Caco-2 (cell line): ENCODE measurements at regions not wholly inside any gene's neighbourhood (a gene's known extent, or its start where the extent isn't known, plus 50 kb on each side); places are given as distances from the start of the nearest gene placed in this dataset.

Source experiments
- BruUV-seq: library from RNA; stranded (reverse); fragments of 400-500 nt; replicated peaks from 2 replicates; lab custom pipeline; 2021; lab: Mats Ljungman, UMichigan
- CTCF ChIA-PET: fragments of 300-600 bp; sonication (Branson Sonifier 250); formaldehyde crosslinking; loops from one replicate; lab custom pipeline; 2022; ENCODE audit warnings: antibody characterized with exemption; lab: Charles Lee
- POLR2A ChIA-PET: fragments of 300-600 bp; sonication (Branson Sonifier 250); formaldehyde crosslinking; loops from one replicate; lab custom pipeline; 2022; ENCODE audit warnings: antibody characterized with exemption; lab: Charles Lee
- DNase-seq, 2 experiments: peaks; one replicate each; pipeline versions ENCODE4 v3.0.0 to v3.0.0-alpha.2; 2020 to 2022
- H3K27me3 ChIP-seq: replicated peaks from 2 replicates; pipeline ENCODE4 v1.6.0; 2011; ENCODE audit warnings: low read length; ENCODE audit not compliant: control insufficient read depth, insufficient read depth
- H3K36me3 ChIP-seq: 2 replicates; pipeline ENCODE4 v1.5.1; 2011; ENCODE audit warnings: low read length; ENCODE audit not compliant: control insufficient read depth, insufficient read depth
- H3K4me1 ChIP-seq: fragments of 250-450 bp; sonication (Bioruptor Pico); 2 replicates; pipeline ENCODE4 v1.5.1; 2020; ENCODE audit warnings: mild to moderate bottlenecking
- H3K4me3 ChIP-seq: 2 replicates; pipeline ENCODE4 v1.5.1; 2011; ENCODE audit warnings: low read depth, mild to moderate bottlenecking, control low read depth, low read length
- H3K9me3 ChIP-seq: fragments of 250-450 bp; sonication (Bioruptor Pico); 2 replicates; pipeline ENCODE4 v1.5.1; 2020; ENCODE audit warnings: mild to moderate bottlenecking, moderate library complexity
- H3K27ac Mint-ChIP-seq: one replicate; pipeline ENCODE4 v1.8.0; 2022; ENCODE audit warnings: mixed read lengths; ENCODE audit not compliant: unreplicated experiment
- H3K27me3 Mint-ChIP-seq: one replicate; pipeline ENCODE4 v1.8.0; 2022; ENCODE audit warnings: mixed read lengths; ENCODE audit not compliant: insufficient read depth, unreplicated experiment
- H3K36me3 Mint-ChIP-seq: one replicate; pipeline ENCODE4 v1.8.0; 2022; ENCODE audit warnings: mild to moderate bottlenecking, mixed read lengths; ENCODE audit not compliant: insufficient read depth, unreplicated experiment
- H3K4me1 Mint-ChIP-seq: one replicate; pipeline ENCODE4 v1.8.0; 2022; ENCODE audit warnings: low read depth, mixed read lengths; ENCODE audit not compliant: unreplicated experiment
- H3K4me3 Mint-ChIP-seq: one replicate; pipeline ENCODE4 v1.8.0; 2022; ENCODE audit warnings: mild to moderate bottlenecking, moderate library complexity, mixed read lengths; ENCODE audit not compliant: unreplicated experiment
- H3K9me3 Mint-ChIP-seq: one replicate; pipeline ENCODE4 v1.8.0; 2022; ENCODE audit warnings: mixed read lengths; ENCODE audit not compliant: unreplicated experiment
- intact Hi-C: fragments of 100-400 bp; cut with micrococcal nuclease; formaldehyde crosslinking; loops from one replicate; pipeline ENCODE4 v1.10.0; 2022; ENCODE audit not compliant: unreplicated experiment
- TF ChIP-seq, protein P1 (sequence below), 2 experiments: fragments of 200-600 bp in 1 of 2; IDR thresholded peaks; 1 replicate in 1 of 2; 2 replicates in 1 of 2; pipeline versions ENCODE4 v1.5.1 to v1.8.0; 2011 to 2022; ENCODE audit warnings: antibody characterized with exemption in 1 of 2, control low read depth in 1 of 2, inconsistent platforms in 1 of 2, low read depth in 1 of 2, low read length in 1 of 2, mild to moderate bottlenecking in 1 of 2, moderate library complexity in 1 of 2; ENCODE audit not compliant: insufficient read depth in 1 of 2, severe bottlenecking in 1 of 2, unreplicated experiment in 1 of 2

- Mint-ChIP-seq H3K27me3 (no peaks in the 10 kb centered on the region), H3K4me1 (no peaks in the 10 kb centered on the region), H3K9me3 (peaks cover 11% of the 10 kb centered on the region), H3K36me3 (no peaks in the 10 kb centered on the region), H3K27ac (no peak overlapping the region), H3K4me3 (no peak overlapping the region)
- TF ChIP-seq, protein P1, sequence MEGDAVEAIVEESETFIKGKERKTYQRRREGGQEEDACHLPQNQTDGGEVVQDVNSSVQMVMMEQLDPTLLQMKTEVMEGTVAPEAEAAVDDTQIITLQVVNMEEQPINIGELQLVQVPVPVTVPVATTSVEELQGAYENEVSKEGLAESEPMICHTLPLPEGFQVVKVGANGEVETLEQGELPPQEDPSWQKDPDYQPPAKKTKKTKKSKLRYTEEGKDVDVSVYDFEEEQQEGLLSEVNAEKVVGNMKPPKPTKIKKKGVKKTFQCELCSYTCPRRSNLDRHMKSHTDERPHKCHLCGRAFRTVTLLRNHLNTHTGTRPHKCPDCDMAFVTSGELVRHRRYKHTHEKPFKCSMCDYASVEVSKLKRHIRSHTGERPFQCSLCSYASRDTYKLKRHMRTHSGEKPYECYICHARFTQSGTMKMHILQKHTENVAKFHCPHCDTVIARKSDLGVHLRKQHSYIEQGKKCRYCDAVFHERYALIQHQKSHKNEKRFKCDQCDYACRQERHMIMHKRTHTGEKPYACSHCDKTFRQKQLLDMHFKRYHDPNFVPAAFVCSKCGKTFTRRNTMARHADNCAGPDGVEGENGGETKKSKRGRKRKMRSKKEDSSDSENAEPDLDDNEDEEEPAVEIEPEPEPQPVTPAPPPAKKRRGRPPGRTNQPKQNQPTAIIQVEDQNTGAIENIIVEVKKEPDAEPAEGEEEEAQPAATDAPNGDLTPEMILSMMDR (IDR thresholded peaks at IDR 0.05; ENCODE audit: insufficient read depth in 1 of 2, low read depth in 1 of 2, low read length in 1 of 2, severe bottlenecking in 1 of 2, unreplicated experiment in 1 of 2), result no peak
- CTCF ChIA-PET, result no interaction called here
- no peaks in the 10 kb centered on the region for H3K4me1 ChIP-seq
- POLR2A ChIA-PET, result no interaction called here
- no peak for DNase-seq
- no peaks in the 10 kb centered on the region for H3K36me3 ChIP-seq
- BruUV-seq, result no TSS peak
- no peak overlapping the region for H3K4me3 ChIP-seq
- no peaks in the 10 kb centered on the region for H3K27me3 ChIP-seq
- no peaks in the 10 kb centered on the region for H3K9me3 ChIP-seq
- intact Hi-C loops, result no loop called here
Measured at GRCh38 chr13:46948338-46948737, 51.5 kb upstream of the HTR2A start.

GRCh38 chr13:46947425-46948191, 50.8 kb upstream of the HTR2A start:
- ChIA-PET CTCF (no interaction called here), POLR2A (no interaction called here)
- BruUV-seq, result no TSS peak
- H3K4me1 Mint-ChIP-seq, result no peaks in the 10 kb centered on the region
- TF ChIP-seq, protein P1 (IDR thresholded peaks at IDR 0.05; ENCODE audit: insufficient read depth in 1 of 2, low read depth in 1 of 2, low read length in 1 of 2, severe bottlenecking in 1 of 2, unreplicated experiment in 1 of 2), result no peak
- H3K27ac Mint-ChIP-seq, result no peak overlapping the region
- H3K4me3 Mint-ChIP-seq, result no peak overlapping the region
- H3K27me3 Mint-ChIP-seq, result no peaks in the 10 kb centered on the region
- no peak for DNase-seq
- Histone ChIP-seq H3K27me3 (no peaks in the 10 kb centered on the region), H3K36me3 (no peaks in the 10 kb centered on the region), H3K9me3 (no peaks in the 10 kb centered on the region), H3K4me1 (no peaks in the 10 kb centered on the region), H3K4me3 (no peak overlapping the region)
- peaks cover 11% of the 10 kb centered on the region for H3K9me3 Mint-ChIP-seq
- no peaks in the 10 kb centered on the region for H3K36me3 Mint-ChIP-seq
- intact Hi-C loops, result no loop called here
